Left lung (tissue), 4 donors: ENCODE measurements at regions not wholly inside any gene's neighbourhood (a gene's known extent, or its start where the extent isn't known, plus 50 kb on each side); places are given as distances from the start of the nearest gene placed in this dataset.

Experiments
- ATAC-seq: fragments of 200-7000 bp; cut with Tn5 transposase; one replicate; pipeline ENCODE4 v1.9.1; 2020; ENCODE audit warnings: moderate library complexity
- DNase-seq, 4 donors: peaks; one replicate each; pipeline ENCODE4 v3.0.0-alpha.2; 2013 to 2020
- H3K27ac ChIP-seq, 2 donors: fragments of 200-600 bp; sonication (generic) in 1 of 2; one replicate each; pipeline versions ENCODE4 v1.5.0 to v1.8.0; 2020 to 2021
- H3K27me3 ChIP-seq, 2 donors: fragments of 200-600 bp; sonication (generic) in 1 of 2; one replicate each; pipeline versions ENCODE4 v1.5.0 to v1.8.0; 2020 to 2021
- H3K36me3 ChIP-seq, 2 donors: fragments of 200-600 bp; sonication (generic) in 1 of 2; one replicate each; pipeline versions ENCODE4 v1.5.0 to v1.8.0; 2020 to 2021
- H3K4me1 ChIP-seq, 2 donors: fragments of 200-600 bp; one replicate each; pipeline ENCODE4 v1.8.0; 2021
- H3K4me3 ChIP-seq, 2 donors: fragments of 200-600 bp; sonication (generic) in 1 of 2; one replicate each; pipeline versions ENCODE4 v1.5.0 to v1.8.0; 2020 to 2021; ENCODE audit warnings: mild to moderate bottlenecking in 1 of 2
- H3K9me3 ChIP-seq, 2 donors: fragments of 200-600 bp; sonication (generic) in 1 of 2; one replicate each; pipeline versions ENCODE4 v1.5.0 to v1.8.0; 2020 to 2021
- CTCF ChIP-seq, 2 donors: fragments of 200-600 bp; sonication (generic) in 1 of 2; IDR thresholded peaks; one replicate each; pipeline versions ENCODE4 v1.5.0 to v1.8.0; 2021; ENCODE audit warnings: antibody characterized with exemption in 2 of 2
- intact Hi-C, 2 donors: fragments of 100-400 bp; cut with DNase I; formaldehyde crosslinking; loops; one replicate each; pipeline versions ENCODE4 v1.11.2 to v1.14.2; 2022
- donor health status: DM: no; HTN: yes; CAD: no.
- donor health status: DM: no; HTN: no; CAD: no.

- Histone ChIP-seq H3K4me1 (no peaks in the 10 kb centered on the region), H3K9me3 (no peaks in the 10 kb centered on the region), H3K27me3 (no peaks in the 10 kb centered on the region), H3K4me3 (no peak overlapping the region), H3K36me3 (no peaks in the 10 kb centered on the region), H3K27ac (no peak overlapping the region)
- TF ChIP-seq CTCF (IDR thresholded peaks at IDR 0.05): no peak
- no peak for ATAC-seq
- DNase-seq: peak in 2 of 4 donors; percentile 26 to 32
- intact Hi-C loops: no loop called here
Observed at GRCh38 chr4:60865273-60865672, 334.9 kb upstream of the ADGRL3 start.

GRCh38 chr4:60868232-60868960 is 331.7 kb upstream of the ADGRL3 start:
- intact Hi-C loops: no loop called here
- ATAC-seq (no peak), DNase-seq (no peak)
- Histone ChIP-seq H3K27ac (no peak overlapping the region), H3K36me3 (no peaks in the 10 kb centered on the region), H3K9me3 (no peaks in the 10 kb centered on the region), H3K4me1 (no peaks in the 10 kb centered on the region), H3K27me3 (no peaks in the 10 kb centered on the region), H3K4me3 (no peak overlapping the region)
- no peak for TF ChIP-seq CTCF (IDR thresholded peaks at IDR 0.05)

GRCh38 chr4:60879135-60879701 is 320.9 kb upstream of the ADGRL3 start:
- Histone ChIP-seq H3K4me1 (no peaks in the 10 kb centered on the region), H3K9me3 (peaks cover 0 to 10% of the 10 kb centered on the region in 2 donors), H3K4me3 (no peak overlapping the region), H3K36me3 (no peaks in the 10 kb centered on the region), H3K27ac (no peak overlapping the region), H3K27me3 (no peaks in the 10 kb centered on the region)
- no peak for TF ChIP-seq CTCF (IDR thresholded peaks at IDR 0.05)
- DNase-seq (no peak), ATAC-seq (no peak)
- intact Hi-C loops: no loop called here

- intact Hi-C loops: no loop called here
- DNase-seq (no peak), ATAC-seq (no peak)
- Histone ChIP-seq H3K4me1 (no peaks in the 10 kb centered on the region), H3K27ac (no peak overlapping the region), H3K36me3 (no peaks in the 10 kb centered on the region), H3K27me3 (no peaks in the 10 kb centered on the region), H3K9me3 (peaks cover 0 to 5% of the 10 kb centered on the region in 2 donors), H3K4me3 (no peak overlapping the region)
- no peak for TF ChIP-seq CTCF (IDR thresholded peaks at IDR 0.05)
Observed at GRCh38 chr4:60884587-60884986, 315.5 kb upstream of the ADGRL3 start.

GRCh38 chr4:60885011-60885410 is 315.1 kb upstream of the ADGRL3 start:
- no peaks in the 10 kb centered on the region for H3K36me3 ChIP-seq
- H3K9me3 ChIP-seq: peaks cover 0 to 2% of the 10 kb centered on the region in 2 donors
- H3K4me3 ChIP-seq: no peak overlapping the region
- no peaks in the 10 kb centered on the region for H3K4me1 ChIP-seq
- intact Hi-C loops: no loop called here
- no peak overlapping the region for H3K27ac ChIP-seq
- no peak for TF ChIP-seq CTCF (IDR thresholded peaks at IDR 0.05)
- ATAC-seq: no peak
- DNase-seq: no peak
- H3K27me3 ChIP-seq: no peaks in the 10 kb centered on the region
